Endothelial cell of umbilical vein (primary cell): ENCODE measurements at regions not wholly inside any gene's neighbourhood (a gene's known extent, or its start where the extent isn't known, plus 50 kb on each side); places are given as distances from the start of the nearest gene placed in this dataset.

Experiments used
- BruUV-seq: library from RNA; stranded (reverse); fragments of 400-500 nt; replicated peaks from 2 replicates; lab custom pipeline; 2021; lab: Mats Ljungman, UMichigan
- CTCF ChIA-PET: fragments of 300-600, 350-600 bp; sonication (Branson Sonifier 250); formaldehyde crosslinking; loops from one replicate; lab custom pipeline; 2021; ENCODE audit warnings: antibody characterized with exemption, inconsistent platforms; lab: Charles Lee
- POLR2A ChIA-PET: fragments of 300-600, 350-600 bp; sonication (Branson Sonifier 250); formaldehyde crosslinking; loops from one replicate; lab custom pipeline; 2021; ENCODE audit warnings: antibody characterized with exemption, inconsistent platforms; lab: Charles Lee
- DNase-seq: peaks from one replicate; pipeline ENCODE4 v3.0.0-alpha.2; 2011; ENCODE audit warnings: low read depth, low spot score
- FAIRE-seq: peaks from 2 replicates; lab custom pipeline; 2011; peaks lifted over from hg19 to GRCh38; lab: Jason Lieb, UNC
- H2AFZ ChIP-seq: 2 replicates; pipeline ENCODE4 v1.6.0; 2012; ENCODE audit warnings: low read depth, low read length, control low read depth, inconsistent platforms
- H3K27ac ChIP-seq: 2 replicates; pipeline ENCODE4 v1.5.1; 2011; ENCODE audit warnings: low read depth, mild to moderate bottlenecking, control low read depth, low read length, moderate library complexity; ENCODE audit not compliant: insufficient read depth
- H3K27me3 ChIP-seq, 2 experiments: 2 replicates each; pipeline versions ENCODE4 v1.6.0 to v1.6.1; 2011; ENCODE audit warnings: low read length in 2 of 2, mixed read lengths in 1 of 2; ENCODE audit not compliant: control insufficient read depth in 2 of 2, insufficient read depth in 2 of 2
- H3K36me3 ChIP-seq, 2 experiments: 2 replicates in 1 of 2; 3 replicates in 1 of 2; pipeline ENCODE4 v1.5.1; 2011; ENCODE audit warnings: low read length in 2 of 2, mild to moderate bottlenecking in 1 of 2, moderate library complexity in 1 of 2; ENCODE audit not compliant: control insufficient read depth in 2 of 2, insufficient read depth in 2 of 2; ENCODE audit errors: extremely low read depth in 1 of 2
- H3K4me1 ChIP-seq: 3 replicates; pipeline ENCODE4 v1.5.1; 2011; ENCODE audit warnings: mild to moderate bottlenecking, low read length; ENCODE audit not compliant: control insufficient read depth, insufficient read depth; ENCODE audit errors: extremely low read depth
- H3K4me2 ChIP-seq: 2 replicates; pipeline ENCODE4 v1.6.1; 2011; ENCODE audit warnings: low read length, control low read depth, mixed read lengths; ENCODE audit not compliant: insufficient read depth
- H3K4me3 ChIP-seq, 3 experiments: fragments of 200-600 bp in 1 of 3; sonication (generic), shearing (Covaris generic) in 1 of 3; replicated peaks in 1 of 3; 2 replicates each; pipeline ENCODE4 v1.5.1; 2011 to 2016; ENCODE audit warnings: control low read depth in 3 of 3, low read length in 3 of 3, mild to moderate bottlenecking in 2 of 3, inconsistent platforms in 1 of 3, low read depth in 1 of 3, moderate library complexity in 1 of 3; ENCODE audit not compliant: insufficient read depth in 1 of 3
- H3K79me2 ChIP-seq: 2 replicates; pipeline ENCODE4 v1.6.0; 2012; ENCODE audit warnings: low read length, inconsistent platforms; ENCODE audit not compliant: control insufficient read depth, insufficient read depth
- H3K9ac ChIP-seq: replicated peaks from 2 replicates; pipeline ENCODE3; 2011; ENCODE audit warnings: low read length, control low read depth; ENCODE audit not compliant: insufficient read depth; ENCODE audit errors: extremely low read depth
- H3K9me1 ChIP-seq: replicated peaks from 3 replicates; pipeline ENCODE4 v1.6.0; 2011; ENCODE audit warnings: mild to moderate bottlenecking, low read length; ENCODE audit not compliant: control insufficient read depth, insufficient read depth; ENCODE audit errors: extremely low read depth
- H3K9me3 ChIP-seq: replicated peaks from 2 replicates; pipeline ENCODE4 v1.5.1; 2012; ENCODE audit warnings: low read length, inconsistent platforms; ENCODE audit not compliant: control insufficient read depth, insufficient read depth
- H4K20me1 ChIP-seq: replicated peaks from 2 replicates; pipeline ENCODE3; 2011; ENCODE audit warnings: mild to moderate bottlenecking, low read length; ENCODE audit not compliant: control insufficient read depth, insufficient read depth; ENCODE audit errors: extremely low read depth
- EZH2 ChIP-seq: IDR thresholded peaks from 2 replicates; pipeline ENCODE4 v1.6.1; 2012; ENCODE audit warnings: borderline replicate concordance, low read depth, mild to moderate bottlenecking, moderate library complexity, low read length, inconsistent platforms; ENCODE audit not compliant: severe bottlenecking
- FOS ChIP-seq: IDR thresholded peaks from 2 replicates; pipeline ENCODE4 v1.6.1; 2011; ENCODE audit warnings: mild to moderate bottlenecking, low read length, moderate library complexity, borderline replicate concordance; ENCODE audit not compliant: insufficient read depth
- GATA2 ChIP-seq: IDR thresholded peaks from 2 replicates; pipeline ENCODE4 v1.7.0; 2011; ENCODE audit warnings: low read depth, mild to moderate bottlenecking, moderate library complexity, mixed read lengths, low read length; ENCODE audit not compliant: insufficient read length, insufficient read depth
- JUN ChIP-seq: IDR thresholded peaks from 2 replicates; pipeline ENCODE4 v1.6.1; 2011; ENCODE audit warnings: borderline replicate concordance, low read depth; ENCODE audit not compliant: insufficient read length, insufficient read depth
- MYC ChIP-seq: IDR thresholded peaks from one replicate; pipeline ENCODE4 v1.6.1; 2011; ENCODE audit warnings: mild to moderate bottlenecking, low read depth, low read length
- dilution Hi-C: fragments of 300-500 bp; cut with MboI; formaldehyde crosslinking; loops from one replicate; pipeline ENCODE4 v1.15.0; 2019; ENCODE audit warnings: low sequenced_read_pairs; ENCODE audit not compliant: extremely low pct_ligation_motif_present
- intact Hi-C: fragments of 100-400 bp; cut with micrococcal nuclease; formaldehyde crosslinking; loops from one replicate; pipeline ENCODE4 v1.10.0; 2022
- TF ChIP-seq, protein P1 (sequence below): IDR thresholded peaks from 2 replicates; pipeline ENCODE4 v1.6.1; 2011; ENCODE audit not compliant: insufficient read depth, insufficient read length
- TF ChIP-seq, protein P2 (sequence below), 2 donors: IDR thresholded peaks; 1 replicate in 1 of 2; 2 replicates in 1 of 2; pipeline ENCODE4 v1.5.1; 2011; ENCODE audit warnings: low read length in 2 of 2, mild to moderate bottlenecking in 2 of 2, moderate library complexity in 2 of 2, control low read depth in 1 of 2, inconsistent platforms in 1 of 2, low read depth in 1 of 2; ENCODE audit not compliant: insufficient read depth in 1 of 2; ENCODE audit errors: extremely low read depth in 1 of 2

GRCh38 chr13:40132249-40132648, 476.8 kb downstream of the COG6 start:
- no peak overlapping the region for H2AFZ ChIP-seq
- FAIRE-seq (no peak), DNase-seq (no peak)
- TF ChIP-seq EZH2 (no peak), JUN (peak; percentile 35), FOS (no peak), MYC (no peak), GATA2 (no peak)
- TF ChIP-seq, protein P1, sequence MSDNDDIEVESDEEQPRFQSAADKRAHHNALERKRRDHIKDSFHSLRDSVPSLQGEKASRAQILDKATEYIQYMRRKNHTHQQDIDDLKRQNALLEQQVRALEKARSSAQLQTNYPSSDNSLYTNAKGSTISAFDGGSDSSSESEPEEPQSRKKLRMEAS, result no peak
- TF ChIP-seq, protein P2, sequence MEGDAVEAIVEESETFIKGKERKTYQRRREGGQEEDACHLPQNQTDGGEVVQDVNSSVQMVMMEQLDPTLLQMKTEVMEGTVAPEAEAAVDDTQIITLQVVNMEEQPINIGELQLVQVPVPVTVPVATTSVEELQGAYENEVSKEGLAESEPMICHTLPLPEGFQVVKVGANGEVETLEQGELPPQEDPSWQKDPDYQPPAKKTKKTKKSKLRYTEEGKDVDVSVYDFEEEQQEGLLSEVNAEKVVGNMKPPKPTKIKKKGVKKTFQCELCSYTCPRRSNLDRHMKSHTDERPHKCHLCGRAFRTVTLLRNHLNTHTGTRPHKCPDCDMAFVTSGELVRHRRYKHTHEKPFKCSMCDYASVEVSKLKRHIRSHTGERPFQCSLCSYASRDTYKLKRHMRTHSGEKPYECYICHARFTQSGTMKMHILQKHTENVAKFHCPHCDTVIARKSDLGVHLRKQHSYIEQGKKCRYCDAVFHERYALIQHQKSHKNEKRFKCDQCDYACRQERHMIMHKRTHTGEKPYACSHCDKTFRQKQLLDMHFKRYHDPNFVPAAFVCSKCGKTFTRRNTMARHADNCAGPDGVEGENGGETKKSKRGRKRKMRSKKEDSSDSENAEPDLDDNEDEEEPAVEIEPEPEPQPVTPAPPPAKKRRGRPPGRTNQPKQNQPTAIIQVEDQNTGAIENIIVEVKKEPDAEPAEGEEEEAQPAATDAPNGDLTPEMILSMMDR (IDR thresholded peaks at IDR 0.05; ENCODE audit: extremely low read depth in 1 of 2, insufficient read depth in 1 of 2, low read depth in 1 of 2, low read length in 2 of 2), result no peak
- dilution Hi-C loops (no loop called here), intact Hi-C loops (loop anchor here (5.0 kb wide), 2 partner anchors 180 to 355 kb away; no protein-coding TSS in a partner anchor)
- no peak overlapping the region for H3K9ac ChIP-seq
- H3K4me1 ChIP-seq, result peaks cover 13% of the 10 kb centered on the region
- H3K79me2 ChIP-seq, result no peaks in the 10 kb centered on the region
- H3K27me3 ChIP-seq, result no peaks in the 10 kb centered on the region
- no peaks in the 10 kb centered on the region for H3K9me1 ChIP-seq
- ChIA-PET POLR2A (no interaction called here), CTCF (interaction anchor here (1.2 kb wide), 1 partner anchor 59 kb away, joined by 4 read pairs; no protein-coding TSS in a partner anchor)
- H3K27ac ChIP-seq, result no peak overlapping the region
- no peak overlapping the region for H3K4me3 ChIP-seq
- no peaks in the 10 kb centered on the region for H3K36me3 ChIP-seq
- no peaks in the 10 kb centered on the region for H4K20me1 ChIP-seq
- BruUV-seq, result no TSS peak
- H3K9me3 ChIP-seq, result no peaks in the 10 kb centered on the region
- H3K4me2 ChIP-seq, result no peak overlapping the region
